ENCODE measurements at regions not wholly inside any gene's neighbourhood (a gene's known extent, or its start where the extent isn't known, plus 50 kb on each side); places are given as distances from the start of the nearest gene placed in this dataset.

DNA sequence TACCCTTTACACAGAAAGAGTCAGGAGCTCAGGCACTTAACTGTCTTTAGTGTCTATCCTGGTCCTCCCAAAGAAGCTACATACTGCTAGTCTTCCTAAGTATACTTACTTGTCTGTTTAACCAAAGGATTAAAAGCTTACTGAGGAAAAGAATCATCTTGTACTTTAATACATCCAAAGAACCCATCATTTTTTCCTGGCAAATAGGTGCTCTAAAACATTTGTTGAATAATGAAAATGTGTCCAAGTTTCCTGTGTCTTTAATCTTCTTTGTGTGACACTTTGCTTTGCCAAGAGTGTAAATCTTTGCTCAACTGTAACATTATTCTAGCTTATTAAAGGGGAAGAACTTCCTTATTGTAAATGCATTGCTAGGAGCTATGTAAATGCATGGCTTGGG lies 519.2 kb downstream of the OTOL1 start:
- no peaks in the 10 kb centered on the region for H3K9me3 ChIP-seq
- H3K4me1 ChIP-seq: no peaks in the 10 kb centered on the region
- no peaks in the 10 kb centered on the region for H3K36me3 ChIP-seq
- H3K4me3 ChIP-seq: no peak overlapping the region
- TF ChIP-seq EP300 (IDR thresholded peaks at IDR 0.05): no peak
- no peak for TF ChIP-seq POLR2A (IDR thresholded peaks at IDR 0.05)
- TF ChIP-seq, protein P1, sequence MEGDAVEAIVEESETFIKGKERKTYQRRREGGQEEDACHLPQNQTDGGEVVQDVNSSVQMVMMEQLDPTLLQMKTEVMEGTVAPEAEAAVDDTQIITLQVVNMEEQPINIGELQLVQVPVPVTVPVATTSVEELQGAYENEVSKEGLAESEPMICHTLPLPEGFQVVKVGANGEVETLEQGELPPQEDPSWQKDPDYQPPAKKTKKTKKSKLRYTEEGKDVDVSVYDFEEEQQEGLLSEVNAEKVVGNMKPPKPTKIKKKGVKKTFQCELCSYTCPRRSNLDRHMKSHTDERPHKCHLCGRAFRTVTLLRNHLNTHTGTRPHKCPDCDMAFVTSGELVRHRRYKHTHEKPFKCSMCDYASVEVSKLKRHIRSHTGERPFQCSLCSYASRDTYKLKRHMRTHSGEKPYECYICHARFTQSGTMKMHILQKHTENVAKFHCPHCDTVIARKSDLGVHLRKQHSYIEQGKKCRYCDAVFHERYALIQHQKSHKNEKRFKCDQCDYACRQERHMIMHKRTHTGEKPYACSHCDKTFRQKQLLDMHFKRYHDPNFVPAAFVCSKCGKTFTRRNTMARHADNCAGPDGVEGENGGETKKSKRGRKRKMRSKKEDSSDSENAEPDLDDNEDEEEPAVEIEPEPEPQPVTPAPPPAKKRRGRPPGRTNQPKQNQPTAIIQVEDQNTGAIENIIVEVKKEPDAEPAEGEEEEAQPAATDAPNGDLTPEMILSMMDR (IDR thresholded peaks at IDR 0.05): no peak
- DNase-seq (ENCODE audit: low spot score in 2 of 2): no peak
- no peak overlapping the region for H3K27ac ChIP-seq
- H3K27me3 ChIP-seq: no peaks in the 10 kb centered on the region

DNA sequence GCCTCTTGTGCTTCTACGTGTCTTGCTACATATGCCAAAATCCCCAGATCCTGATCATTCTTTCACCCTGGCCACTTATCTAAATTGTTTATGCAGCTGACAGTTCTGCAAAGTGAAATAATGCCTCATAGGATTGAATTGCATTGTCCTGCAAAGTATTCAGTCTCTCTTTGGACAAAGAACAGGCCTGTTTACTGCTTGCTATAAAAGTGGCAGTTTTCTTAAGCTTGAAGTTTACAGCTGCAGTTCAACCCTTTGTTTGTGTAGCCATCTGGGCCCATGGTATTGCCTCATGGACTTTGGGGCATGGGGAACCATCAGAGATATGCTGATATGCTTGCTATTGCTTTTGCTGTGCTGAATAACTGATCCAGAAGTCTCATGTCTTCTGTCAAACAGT lies 523.2 kb downstream of the OTOL1 start:
- TF ChIP-seq, protein P1 (IDR thresholded peaks at IDR 0.05): no peak
- TF ChIP-seq EP300 (IDR thresholded peaks at IDR 0.05) (no peak), POLR2A (IDR thresholded peaks at IDR 0.05) (no peak)
- no peaks in the 10 kb centered on the region for H3K4me1 ChIP-seq
- WGBS, 2 donors: 38 to 48% methylated on average over 1 of the region's 1 CpG

DNA sequence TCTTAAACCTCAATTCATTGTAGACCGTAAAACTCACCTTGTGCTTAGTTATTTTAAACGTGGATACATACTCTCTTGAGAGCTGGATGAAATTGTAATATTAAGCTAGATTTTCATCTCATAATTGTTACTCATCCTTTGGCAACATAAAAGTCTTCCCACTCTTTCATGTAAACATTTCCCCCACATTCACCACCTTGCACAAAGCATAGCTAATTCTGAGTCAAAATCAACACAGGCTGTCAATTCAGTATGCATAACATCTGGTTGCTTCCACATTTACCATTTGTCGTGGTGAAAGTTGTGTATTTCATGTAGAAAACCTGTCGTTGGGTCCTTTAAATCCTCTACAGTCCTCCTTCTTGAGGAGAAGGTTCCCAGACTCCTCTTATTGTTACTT lies 524.6 kb downstream of the OTOL1 start:
- no peak overlapping the region for H3K4me3 ChIP-seq
- WGBS, 2 donors: 86 to 88% methylated on average over 4 of the region's 4 CpGs
- H3K27ac ChIP-seq: no peak overlapping the region
- H3K9me3 ChIP-seq: no peaks in the 10 kb centered on the region
- no peaks in the 10 kb centered on the region for H3K27me3 ChIP-seq
- H3K4me1 ChIP-seq: no peaks in the 10 kb centered on the region
- DNase-seq (ENCODE audit: low spot score in 2 of 2): no peak
- TF ChIP-seq, protein P1 (IDR thresholded peaks at IDR 0.05): no peak
- TF ChIP-seq EP300 (IDR thresholded peaks at IDR 0.05) (no peak), POLR2A (IDR thresholded peaks at IDR 0.05) (no peak)
- H3K36me3 ChIP-seq: no peaks in the 10 kb centered on the region

More for the DNA sequence above, 523.2 kb downstream of the OTOL1 start:
- H3K36me3 ChIP-seq: no peaks in the 10 kb centered on the region
- H3K27ac ChIP-seq: no peak overlapping the region
- no peaks in the 10 kb centered on the region for H3K27me3 ChIP-seq
- no peaks in the 10 kb centered on the region for H3K9me3 ChIP-seq
- H3K4me3 ChIP-seq: no peak overlapping the region
- DNase-seq (ENCODE audit: low spot score in 2 of 2): no peak

DNA sequence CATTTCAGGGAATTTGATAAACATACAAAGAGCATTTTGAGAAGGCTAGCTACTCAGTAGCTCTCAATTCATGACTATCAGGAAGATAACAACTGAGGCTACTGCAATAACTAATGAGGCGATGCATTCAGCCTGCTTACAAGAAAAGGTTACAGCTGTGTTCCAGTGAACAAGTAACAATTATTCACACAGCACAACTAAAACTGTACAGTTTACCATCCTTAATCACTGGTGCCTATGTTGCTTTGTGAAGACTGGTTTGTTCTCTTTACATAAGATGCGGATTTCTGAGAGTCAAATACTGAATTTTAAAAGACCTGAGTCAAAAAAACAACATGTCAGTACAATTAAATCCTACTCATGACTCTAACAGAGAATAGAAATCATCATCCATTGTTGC lies 526.3 kb downstream of the OTOL1 start:
- no peak overlapping the region for H3K27ac ChIP-seq
- H3K36me3 ChIP-seq: no peaks in the 10 kb centered on the region
- H3K4me3 ChIP-seq: no peak overlapping the region
- no peaks in the 10 kb centered on the region for H3K4me1 ChIP-seq
- TF ChIP-seq, protein P1 (IDR thresholded peaks at IDR 0.05): no peak
- TF ChIP-seq EP300 (IDR thresholded peaks at IDR 0.05) (no peak), POLR2A (IDR thresholded peaks at IDR 0.05) (no peak)
- H3K9me3 ChIP-seq: no peaks in the 10 kb centered on the region
- no peak for DNase-seq (ENCODE audit: low spot score in 2 of 2)
- H3K27me3 ChIP-seq: no peaks in the 10 kb centered on the region
- 63 to 70% methylated on average over 2 of the region's 2 CpGs for WGBS, 2 donors

DNA sequence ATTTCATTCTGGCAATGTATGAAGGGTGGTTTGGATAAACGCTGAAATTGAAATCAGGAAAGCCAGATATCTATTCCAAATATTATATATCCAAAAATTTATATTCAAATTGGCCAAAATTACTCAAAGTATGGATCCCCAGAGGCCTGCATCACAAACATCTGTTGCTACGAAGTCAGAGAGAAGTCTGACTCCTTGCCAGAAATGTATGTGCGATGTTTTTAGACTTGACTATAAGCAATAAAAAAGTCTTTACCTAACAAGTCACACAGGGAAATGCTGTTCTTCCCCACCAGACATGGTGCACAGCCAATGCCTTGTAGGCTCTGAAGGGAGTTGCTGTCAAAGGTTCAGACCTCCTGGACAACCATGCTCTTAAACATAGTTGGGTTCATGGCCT lies 533.1 kb downstream of the OTOL1 start:
- Histone ChIP-seq H3K27me3 (no peaks in the 10 kb centered on the region), H3K36me3 (no peaks in the 10 kb centered on the region), H3K4me1 (no peaks in the 10 kb centered on the region), H3K4me3 (no peak overlapping the region), H3K27ac (no peak overlapping the region), H3K9me3 (no peaks in the 10 kb centered on the region)
- DNase-seq (ENCODE audit: low spot score in 2 of 2): no peak
- no peak for TF ChIP-seq POLR2A (IDR thresholded peaks at IDR 0.05)
- TF ChIP-seq EP300 (IDR thresholded peaks at IDR 0.05): no peak
- TF ChIP-seq, protein P1 (IDR thresholded peaks at IDR 0.05): no peak
- WGBS, 2 donors: 60 to 65% methylated on average over 3 of the region's 3 CpGs

All from tibial nerve (tissue), 4 donors.